Esophagus mucosa (tissue), 1 donor: ENCODE measurements at regions not wholly inside any gene's neighbourhood (a gene's known extent, or its start where the extent isn't known, plus 50 kb on each side); places are given as distances from the start of the nearest gene placed in this dataset.

Experiments used
- ATAC-seq: fragments of 200-7000 bp; cut with Tn5 transposase; one replicate; pipeline ENCODE4 v1.9.1; 2020
- donor health status: DM: yes; HTN: yes; CAD: no.

GRCh38 chr18:43992741-43993140 lies 687.9 kb upstream of the SETBP1 start:
- ATAC-seq: no peak

- ATAC-seq: no peak
Observed at GRCh38 chr18:43994381-43994780, 686.3 kb upstream of the SETBP1 start.

DNA sequence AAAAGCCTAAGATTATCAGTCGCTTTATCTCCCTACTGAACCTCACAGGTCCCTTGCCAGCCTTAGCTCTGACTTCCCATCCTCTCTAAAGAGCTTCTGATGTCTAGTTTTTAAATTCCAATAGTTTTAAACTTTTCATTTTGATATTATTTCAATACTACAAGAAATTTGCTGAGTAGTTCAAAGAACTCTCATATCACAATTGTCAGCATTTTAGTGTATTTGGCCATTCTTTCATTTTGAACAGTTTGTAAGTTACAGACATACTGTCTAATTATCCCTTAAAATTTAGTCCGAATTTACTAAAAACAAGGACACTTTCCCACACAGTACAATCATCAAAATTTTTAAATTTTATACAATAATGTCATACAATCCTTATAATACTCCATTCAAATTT lies 666.8 kb upstream of the SETBP1 start:
- no peak for ATAC-seq

GRCh38 chr18:44025421-44025820 lies 655.3 kb upstream of the SETBP1 start:
- ATAC-seq: no peak

DNA sequence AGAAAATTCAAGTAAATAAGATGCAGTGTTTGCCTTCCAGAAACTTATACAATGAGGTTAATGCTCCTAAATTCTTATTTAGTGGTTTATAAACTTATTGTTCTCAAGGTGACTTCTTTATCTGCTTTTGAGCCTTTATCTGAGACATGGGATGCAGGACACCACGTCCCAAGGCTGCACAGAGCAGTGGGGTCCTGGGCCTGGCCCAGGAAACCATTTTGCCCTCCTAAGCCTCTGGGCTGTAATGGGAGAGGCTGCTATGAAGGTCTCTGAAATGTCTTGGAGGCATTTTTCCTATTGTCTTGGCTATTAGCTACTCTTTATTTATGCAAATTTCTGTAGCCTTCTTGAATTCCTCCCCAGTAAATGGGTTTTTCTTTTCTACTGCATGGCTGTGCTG lies 652.6 kb upstream of the SETBP1 start:
- ATAC-seq: no peak

GRCh38 chr18:44031063-44031462 lies 649.6 kb upstream of the SETBP1 start:
- no peak for ATAC-seq

DNA sequence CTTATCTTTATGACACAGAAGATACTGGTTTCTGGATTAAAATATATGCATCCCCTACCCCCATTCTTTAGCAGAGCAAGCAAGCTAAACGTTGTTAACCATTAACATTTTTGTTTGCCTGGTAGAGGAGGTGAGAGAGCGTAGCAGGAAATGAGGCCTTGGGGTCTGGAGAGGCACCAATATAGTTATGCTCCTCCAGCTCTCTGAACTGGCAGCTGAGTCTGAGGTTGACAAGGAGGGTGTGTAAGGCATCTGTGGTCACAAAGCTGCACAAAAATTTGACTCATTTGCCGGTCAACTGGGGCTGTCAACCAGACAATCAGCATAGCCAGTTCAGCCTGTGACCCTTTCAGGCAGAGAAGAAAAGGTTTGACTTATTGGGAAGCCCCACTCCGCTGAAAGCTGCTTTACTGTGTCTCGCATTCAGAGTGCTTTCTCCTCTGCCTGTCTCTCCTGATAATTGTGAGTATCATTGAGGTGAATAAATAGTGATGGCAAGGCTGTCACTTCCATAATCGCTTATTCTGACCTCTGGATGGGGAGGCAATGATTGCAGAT lies 647.5 kb upstream of the SETBP1 start:
- no peak for ATAC-seq

GRCh38 chr18:44035554-44035953 lies 645.1 kb upstream of the SETBP1 start:
- no peak for ATAC-seq

DNA sequence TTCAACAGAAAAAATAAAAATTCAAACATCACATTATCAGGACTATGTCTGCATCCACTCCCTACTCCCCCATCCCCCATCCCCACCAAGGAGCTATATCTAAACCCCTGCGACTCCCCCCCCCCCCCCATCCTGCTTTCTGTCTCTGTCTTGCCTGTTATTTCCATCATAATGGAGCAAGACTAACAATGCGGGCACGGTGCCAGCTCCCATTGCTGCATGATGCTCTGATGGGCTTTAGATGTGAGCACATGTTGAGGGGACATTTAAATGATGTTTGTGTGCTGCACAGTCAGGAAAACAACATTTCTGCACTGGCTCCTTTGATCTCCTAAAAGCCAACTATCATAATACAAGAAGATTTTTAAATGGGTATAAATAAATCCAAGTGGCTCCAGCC lies 644.2 kb upstream of the SETBP1 start:
- ATAC-seq: no peak

DNA sequence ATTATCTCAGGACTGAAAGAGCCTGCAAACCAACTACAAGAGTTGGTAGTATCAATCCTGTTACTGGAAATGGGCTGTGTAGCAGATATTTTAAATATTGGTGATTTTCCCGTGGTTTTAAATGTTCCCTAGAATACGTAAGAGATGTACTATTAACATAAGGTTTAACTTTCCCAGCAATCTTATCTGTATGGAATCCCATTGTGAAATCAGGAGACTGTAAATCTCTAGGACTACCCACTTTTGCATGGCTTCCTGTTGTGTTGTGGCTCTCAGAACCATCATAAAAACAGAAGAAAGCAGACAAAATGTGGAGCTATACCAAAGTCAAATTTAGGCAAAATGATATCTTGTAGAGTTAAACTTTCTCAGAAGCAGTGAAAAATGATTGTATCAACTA lies 641.5 kb upstream of the SETBP1 start:
- no peak for ATAC-seq

- ATAC-seq: no peak
Observed at GRCh38 chr18:44039826-44040225, 640.9 kb upstream of the SETBP1 start.

DNA sequence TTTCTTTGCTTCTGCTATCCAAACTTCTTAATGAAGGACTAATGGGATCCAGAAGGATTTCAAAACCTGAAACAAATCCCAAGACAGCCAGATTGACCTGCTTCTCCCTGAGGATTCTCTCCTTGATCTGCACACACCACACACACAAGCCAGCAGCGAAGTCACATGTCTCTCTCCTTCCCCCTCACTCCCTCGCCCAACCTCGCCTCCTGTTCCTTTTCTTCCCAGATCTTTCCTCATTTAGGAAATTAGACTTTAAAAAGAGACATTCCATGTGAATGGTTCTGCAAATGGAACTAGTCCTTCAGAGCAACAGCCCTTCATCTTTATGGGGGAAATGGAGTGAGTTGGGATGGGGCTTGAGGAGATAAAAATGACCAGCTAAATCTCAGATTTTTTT lies 639.1 kb upstream of the SETBP1 start:
- no peak for ATAC-seq

- no peak for ATAC-seq
Observed at GRCh38 chr18:44041961-44042360, 638.7 kb upstream of the SETBP1 start.

GRCh38 chr18:44046376-44046975 lies 634.2 kb upstream of the SETBP1 start:
- no peak for ATAC-seq

- ATAC-seq: no peak
Observed at GRCh38 chr18:44047585-44047984, 633.1 kb upstream of the SETBP1 start.

GRCh38 chr18:44048435-44048834 lies 632.3 kb upstream of the SETBP1 start:
- no peak for ATAC-seq

DNA sequence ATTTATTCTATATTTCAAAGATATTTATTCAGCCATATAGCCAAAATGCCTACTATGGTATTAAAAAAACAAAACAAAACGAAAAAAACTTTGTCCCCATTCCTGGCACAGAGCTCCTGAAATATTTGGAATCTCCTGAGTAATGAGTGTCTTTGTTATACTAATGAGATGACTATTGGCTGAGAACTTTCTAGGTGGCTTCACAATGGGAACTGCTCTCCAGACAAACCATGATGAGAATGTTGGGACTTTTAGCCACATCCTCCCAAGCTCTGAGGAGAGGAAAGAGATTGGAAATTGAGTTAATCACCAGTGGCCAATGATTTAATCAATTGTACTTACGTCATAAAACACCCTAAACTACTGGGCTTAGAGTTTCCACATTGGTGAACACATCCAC lies 631.8 kb upstream of the SETBP1 start:
- ATAC-seq: no peak

GRCh38 chr18:44051026-44051425 lies 629.7 kb upstream of the SETBP1 start:
- no peak for ATAC-seq

DNA sequence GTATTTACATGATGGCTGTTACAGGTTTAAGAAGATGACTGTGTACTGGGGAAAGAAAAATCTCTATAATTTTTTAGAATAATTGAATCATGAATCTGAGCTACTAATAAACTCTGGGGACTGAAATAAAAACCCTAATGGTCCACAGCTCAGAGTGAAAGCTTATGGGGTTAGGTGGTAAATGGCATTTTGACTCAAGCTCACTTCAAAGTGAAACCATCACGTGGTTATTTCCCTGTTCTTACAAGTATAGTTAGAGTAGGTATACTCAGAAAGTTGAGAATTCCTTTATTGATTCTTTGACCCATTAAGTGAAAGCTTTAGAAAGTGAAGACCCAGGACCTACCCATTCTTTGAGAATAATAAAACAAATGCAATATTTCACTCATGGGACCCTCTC lies 626.2 kb upstream of the SETBP1 start:
- no peak for ATAC-seq

- no peak for ATAC-seq
Observed at GRCh38 chr18:44060197-44060596, 620.5 kb upstream of the SETBP1 start.

DNA sequence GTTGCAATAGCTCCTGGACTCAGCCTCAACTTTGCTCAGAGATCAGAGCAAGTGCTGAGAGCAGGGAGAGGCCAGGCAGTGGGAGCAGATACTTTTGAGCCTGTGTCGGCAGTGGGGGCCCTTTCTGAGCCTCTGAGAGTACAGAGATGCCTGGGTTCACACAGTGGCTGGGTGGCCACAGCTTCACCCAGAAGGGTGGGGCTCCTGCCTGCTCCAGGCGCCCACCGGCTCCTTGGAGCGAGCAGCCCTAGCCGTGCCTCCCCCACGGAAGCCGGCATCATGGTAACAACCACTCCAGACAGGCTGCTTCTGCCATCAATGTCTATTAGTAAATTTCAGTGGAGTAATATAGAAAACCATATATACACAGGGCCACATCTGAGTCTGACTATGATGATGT lies 619.2 kb upstream of the SETBP1 start:
- no peak for ATAC-seq

GRCh38 chr18:44062345-44062744 lies 618.3 kb upstream of the SETBP1 start:
- ATAC-seq: no peak

DNA sequence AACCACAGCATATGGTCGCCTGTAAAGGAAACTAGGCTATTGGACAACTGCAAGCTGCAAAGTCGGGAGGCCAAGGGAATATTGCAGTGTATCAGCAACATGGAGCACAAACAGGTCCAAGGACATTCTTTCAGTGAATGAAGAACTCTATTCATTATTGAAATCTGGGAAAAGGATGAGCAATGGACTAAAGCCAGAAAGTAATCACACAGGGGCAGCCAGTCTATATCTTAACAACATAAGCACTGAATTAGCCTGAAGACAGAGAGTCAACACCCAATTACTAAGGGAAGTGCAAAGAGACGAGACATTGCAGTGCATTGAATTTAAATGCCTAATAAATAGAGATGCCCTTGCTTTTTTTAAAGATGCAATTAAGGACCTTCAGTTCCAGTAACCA lies 615.5 kb upstream of the SETBP1 start:
- no peak for ATAC-seq

DNA sequence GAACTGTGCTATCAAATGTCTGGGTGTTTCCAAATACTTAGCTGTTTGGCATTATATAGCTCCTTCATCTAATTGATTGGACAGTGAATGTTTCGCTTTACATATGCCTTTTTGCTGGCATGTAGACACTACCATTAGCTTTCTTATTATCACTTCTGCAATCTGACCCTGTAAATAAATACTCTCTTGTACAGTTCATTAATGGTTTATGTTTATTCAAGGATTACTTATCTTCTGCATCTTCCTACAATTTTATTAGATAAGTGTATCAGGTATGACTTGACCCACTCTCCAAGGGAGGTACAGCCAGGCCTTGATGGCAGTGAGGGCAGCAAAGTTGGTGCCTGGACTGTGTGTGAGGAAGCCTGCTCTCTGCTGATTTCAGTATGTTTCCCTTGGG lies 614.1 kb upstream of the SETBP1 start:
- ATAC-seq: no peak

DNA sequence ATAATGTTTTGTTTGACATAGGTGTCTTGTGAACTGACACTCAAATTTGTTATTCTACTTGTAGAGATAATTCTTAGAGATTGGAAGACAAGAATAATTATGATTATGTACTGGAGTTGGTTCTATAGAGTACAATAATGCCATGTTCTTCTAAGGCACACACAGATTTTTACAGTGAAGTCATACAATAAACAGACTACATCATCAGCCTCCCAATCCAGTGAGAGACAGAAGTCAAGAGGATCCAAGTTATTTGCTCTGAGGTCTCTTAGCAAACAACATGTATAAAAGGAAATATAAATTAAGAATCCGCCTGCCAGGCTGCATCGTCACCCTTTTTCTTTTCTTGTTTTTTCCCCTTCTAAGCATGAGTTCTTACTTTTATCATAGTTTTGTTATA lies 613.5 kb upstream of the SETBP1 start:
- no peak for ATAC-seq
